K562 (cell line): ENCODE measurements at regions not wholly inside any gene's neighbourhood (a gene's known extent, or its start where the extent isn't known, plus 50 kb on each side); places are given as distances from the start of the nearest gene placed in this dataset.

ENCODE experiments used
- ATAC-seq: fragments of 200-7000 bp; cut with Tn5 transposase; 3 replicates; pipeline ENCODE4 v1.9.1; 2020; ENCODE audit warnings: moderate library complexity
- BruUV-seq: library from RNA; stranded (reverse); fragments of 400-500 nt; replicated peaks from 2 replicates; lab custom pipeline; 2021; lab: Mats Ljungman, UMichigan
- CTCF ChIA-PET: fragments of 300-600 bp; formaldehyde crosslinking; extraction: SDS; loops from one replicate; lab custom pipeline; 2021; ENCODE audit warnings: low intra/inter-chr PET ratio; lab: Yijun Ruan, JAX
- POLR2A ChIA-PET: fragments of 300-600, 350-650 bp; sonication (Branson Sonifier 250); formaldehyde crosslinking; extraction: SDS; loops from one replicate; lab custom pipeline; 2021; ENCODE audit warnings: antibody characterized with exemption, inconsistent platforms; lab: Yijun Ruan, JAX
- DNase-seq, 4 experiments: peaks; one replicate each; pipeline versions ENCODE4 v3.0.0 to v3.0.0-alpha.2; 2011 to 2018; ENCODE audit warnings: low spot score in 3 of 4, mixed read lengths in 3 of 4; ENCODE audit errors: extremely low read depth in 1 of 4
- FAIRE-seq: peaks from 2 replicates; lab custom pipeline; 2011; peaks lifted over from hg19 to GRCh38; lab: Jason Lieb, UNC
- H2AFZ ChIP-seq: 2 replicates; pipeline ENCODE4 v1.6.0; 2011; ENCODE audit warnings: low read depth, low read length, control low read depth, inconsistent platforms
- H3K27ac ChIP-seq: fragments of 200-600 bp; 3 replicates; pipeline ENCODE4 v1.8.0; 2011; ENCODE audit warnings: low read depth, mild to moderate bottlenecking, control low read depth, inconsistent platforms, low read length, moderate library complexity, mixed read lengths; ENCODE audit errors: extremely low read depth
- H3K27me3 ChIP-seq, 2 experiments: fragments of 300-600 bp in 1 of 2; 2 replicates in 1 of 2; 3 replicates in 1 of 2; pipeline versions ENCODE4 v1.6.0 to v1.8.0; 2011; ENCODE audit warnings: inconsistent platforms in 2 of 2, low read length in 2 of 2, mild to moderate bottlenecking in 1 of 2, mixed read lengths in 1 of 2, moderate library complexity in 1 of 2; ENCODE audit not compliant: control insufficient read depth in 2 of 2, insufficient read depth in 2 of 2
- H3K36me3 ChIP-seq: fragments of 300-600 bp; 3 replicates; pipeline ENCODE4 v1.8.0; 2011; ENCODE audit warnings: mild to moderate bottlenecking, low read length, inconsistent platforms; ENCODE audit not compliant: control insufficient read depth, insufficient read depth
- H3K4me1 ChIP-seq, 2 experiments: fragments of 200-600 bp in 1 of 2; replicated peaks in 1 of 2; 2 replicates in 1 of 2; 3 replicates in 1 of 2; pipeline versions ENCODE4 v1.5.1 to v1.8.0; 2011; ENCODE audit warnings: inconsistent platforms in 2 of 2, low read length in 2 of 2, mild to moderate bottlenecking in 1 of 2, mixed read lengths in 1 of 2, moderate library complexity in 1 of 2; ENCODE audit not compliant: control insufficient read depth in 2 of 2, insufficient read depth in 2 of 2
- H3K4me2 ChIP-seq: 2 replicates; pipeline ENCODE4 v1.6.1; 2011; ENCODE audit warnings: low read length, control low read depth, inconsistent platforms, mixed read lengths; ENCODE audit not compliant: insufficient read depth
- H3K4me3 ChIP-seq: fragments of 200-600 bp; sonication (generic), shearing (Covaris generic); 2 replicates; pipeline ENCODE4 v1.5.1; 2016; ENCODE audit warnings: control low read depth, inconsistent platforms
- H3K79me2 ChIP-seq: fragments of 200-600 bp; 3 replicates; pipeline ENCODE4 v1.8.0; 2011; ENCODE audit warnings: low read length, inconsistent platforms; ENCODE audit not compliant: control insufficient read depth, insufficient read depth
- H3K9ac ChIP-seq, 2 experiments: 2 replicates each; pipeline versions ENCODE4 v1.6.0 to v1.6.1; 2011; ENCODE audit warnings: low read depth in 2 of 2, low read length in 2 of 2, control low read depth in 1 of 2, inconsistent platforms in 1 of 2, mild to moderate bottlenecking in 1 of 2, mixed read lengths in 1 of 2; ENCODE audit not compliant: insufficient read depth in 1 of 2
- H3K9me1 ChIP-seq: one replicate; pipeline ENCODE4 v1.6.0; 2011; ENCODE audit warnings: inconsistent platforms, mild to moderate bottlenecking, low read length, moderate library complexity; ENCODE audit not compliant: control insufficient read depth, insufficient read depth
- H3K9me3 ChIP-seq: replicated peaks from 2 replicates; pipeline ENCODE4 v1.5.1; 2011; ENCODE audit warnings: low read depth, low read length, inconsistent platforms; ENCODE audit not compliant: control insufficient read depth, insufficient read depth
- H4K20me1 ChIP-seq: replicated peaks from 2 replicates; pipeline ENCODE4 v1.6.1; 2011; ENCODE audit warnings: low read length, inconsistent platforms, mixed read lengths; ENCODE audit not compliant: control insufficient read depth, insufficient read depth
- BMI1 ChIP-seq: fragments of 150-350 bp; IDR thresholded peaks from 2 replicates; pipeline ENCODE4 v1.6.1; 2014; ENCODE audit warnings: low read length
- ELF1 ChIP-seq: fragments of 200-800 bp; sonication (Bioruptor generic); IDR thresholded peaks from 2 replicates; pipeline ENCODE4 v1.6.1; 2016; ENCODE audit warnings: missing genetic modification characterization, missing compliant biosample characterization
- EP400 ChIP-seq: fragments of 450-650 bp; IDR thresholded peaks from 2 replicates; pipeline ENCODE4 v1.6.1; 2017; ENCODE audit warnings: antibody characterized with exemption, mild to moderate bottlenecking, moderate library complexity
- FOXK1 ChIP-seq: sonication (generic); formaldehyde crosslinking; IDR thresholded peaks from 2 replicates; pipeline ENCODE4 v1.8.0; 2022; ENCODE audit warnings: missing genetic modification reagents, mild to moderate bottlenecking, borderline replicate concordance
- FOXK2 ChIP-seq, 2 experiments: fragments of 450-650 bp; IDR thresholded peaks in 1 of 2; conservative IDR thresholded peaks in 1 of 2; 2 replicates each; pipeline ENCODE4 v1.6.1; 2016; ENCODE audit warnings: low read depth in 2 of 2, mild to moderate bottlenecking in 1 of 2
- PTBP1 ChIP-seq: fragments of 200-400 bp; formaldehyde crosslinking; IDR thresholded peaks from 2 replicates; pipeline ENCODE4 v1.6.1; 2017; ENCODE audit warnings: low read depth, low read length
- SMC3 ChIP-seq: conservative IDR thresholded peaks from 2 replicates; pipeline ENCODE4 v1.6.1; 2011; ENCODE audit warnings: low read depth, low read length, improper control_type of control experiment; ENCODE audit not compliant: insufficient read depth
- SRSF9 ChIP-seq: fragments of 200-400 bp; formaldehyde crosslinking; IDR thresholded peaks from 2 replicates; pipeline ENCODE4 v1.6.1; 2017; ENCODE audit warnings: low read depth, low read length, borderline replicate concordance
- ZKSCAN8 ChIP-seq: fragments of 200-800 bp; sonication (Bioruptor generic); IDR thresholded peaks from 2 replicates; pipeline ENCODE4 v1.6.1; 2016; ENCODE audit warnings: missing genetic modification characterization, missing compliant biosample characterization
- ZNF12 ChIP-seq: sonication (generic); formaldehyde crosslinking; IDR thresholded peaks from 2 replicates; pipeline ENCODE4 v1.4.0; 2020; ENCODE audit warnings: mild to moderate bottlenecking, missing genetic modification reagents
- WGBS: fragments of 100-300 bp; shearing (Covaris generic); methylation state at CpG from one replicate; pipeline ENCODE4 v1.1.6; 2016; ENCODE audit warnings: low coverage, mixed read lengths; ENCODE audit not compliant: insufficient coverage; ENCODE audit errors: missing lambda C conversion rate; 5-methylcytosine and 5-hydroxymethylcytosine counted together
- in situ Hi-C: fragments of 300-500 bp; cut with MboI; formaldehyde crosslinking; loops from 4 replicates; pipeline ENCODE4 v1.15.0; 2018; ENCODE audit warnings: inconsistent platforms, mixed read lengths
- intact Hi-C: fragments of 100-400 bp; cut with micrococcal nuclease; formaldehyde crosslinking; loops from 2 replicates; pipeline ENCODE4 v1.14.2; 2022
- TF ChIP-seq, protein P1 (sequence below), 2 experiments: IDR thresholded peaks; 2 replicates each; pipeline ENCODE4 v1.6.1; 2011; ENCODE audit warnings: borderline replicate concordance in 1 of 2, control low read depth in 1 of 2, low read depth in 1 of 2, low read length in 1 of 2, mild to moderate bottlenecking in 1 of 2, mixed read lengths in 1 of 2, moderate library complexity in 1 of 2; ENCODE audit not compliant: insufficient read depth in 1 of 2, insufficient read length in 1 of 2, poor library complexity in 1 of 2, severe bottlenecking in 1 of 2; ENCODE audit errors: extremely low read depth in 1 of 2
- TF ChIP-seq, protein P2 (sequence below): IDR thresholded peaks from 2 replicates; pipeline ENCODE4 v1.6.1; 2016; ENCODE audit warnings: missing genetic modification characterization, missing compliant biosample characterization

DNA sequence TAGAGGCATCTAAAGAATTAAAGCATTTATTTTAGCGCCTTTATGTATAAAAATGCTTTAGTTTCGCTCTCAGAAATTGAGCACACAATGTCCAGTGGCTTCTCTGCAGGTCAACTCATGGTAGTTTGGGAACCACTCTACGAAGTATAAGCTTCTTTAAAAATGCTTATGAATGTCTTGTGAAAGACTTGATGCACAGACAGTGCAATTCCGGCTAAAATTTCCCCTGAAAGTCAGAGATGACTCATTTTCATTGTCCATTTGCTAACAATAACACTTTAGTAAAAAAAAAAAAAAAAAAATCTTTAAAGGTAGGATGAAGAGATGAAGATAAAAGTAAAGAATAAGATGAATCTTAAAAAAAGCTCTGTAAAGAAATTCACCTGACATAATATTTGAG is 117.2 kb downstream of the PDHA2 start:
- FAIRE-seq (no peak), DNase-seq (no peak), ATAC-seq (no peak)
- no peak for TF ChIP-seq PTBP1
- no peak for TF ChIP-seq FOXK2 (conservative IDR thresholded peaks at IDR 0.05 in 1 of 2, IDR thresholded peaks at IDR 0.05 in 1 of 2; ENCODE audit: low read depth in 2 of 2)
- no peak overlapping the region for H3K4me3 ChIP-seq
- no peaks in the 10 kb centered on the region for H3K27me3 ChIP-seq
- H3K79me2 ChIP-seq = no peaks in the 10 kb centered on the region
- CTCF ChIA-PET = no interaction called here
- no peak overlapping the region for H3K4me2 ChIP-seq
- intact Hi-C loops = no loop called here
- no peaks in the 10 kb centered on the region for H3K4me1 ChIP-seq
- POLR2A ChIA-PET = no interaction called here
- BruUV-seq = no TSS peak
- H3K9me3 ChIP-seq = no peaks in the 10 kb centered on the region
- no peak overlapping the region for H3K9ac ChIP-seq
- no peaks in the 10 kb centered on the region for H3K9me1 ChIP-seq
- H3K36me3 ChIP-seq = no peaks in the 10 kb centered on the region
- 2% methylated on average over 4 of the region's 4 CpGs for WGBS
- H2AFZ ChIP-seq = no peak overlapping the region
- H4K20me1 ChIP-seq = no peaks in the 10 kb centered on the region
- in situ Hi-C loops = no loop called here
- H3K27ac ChIP-seq = no peak overlapping the region

DNA sequence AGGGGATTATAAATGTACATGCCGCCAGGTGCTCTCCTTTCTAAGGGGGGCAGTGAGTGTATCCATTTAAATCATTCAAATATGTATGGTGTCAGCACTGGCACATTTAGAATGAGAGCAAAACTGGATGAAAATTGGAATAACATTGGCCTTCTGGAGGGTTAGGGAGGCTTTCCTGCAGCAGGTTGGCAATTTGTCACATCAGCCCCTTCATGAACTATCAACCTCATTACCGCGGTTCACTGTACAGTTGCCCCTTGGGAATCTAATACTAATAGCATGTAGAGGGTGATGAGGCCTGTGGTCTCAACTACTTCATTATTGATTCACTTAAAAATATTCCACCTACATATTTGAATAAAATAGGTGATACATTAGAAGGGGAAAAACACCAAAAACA is 117.9 kb downstream of the PDHA2 start:
- no TSS peak for BruUV-seq
- Histone ChIP-seq H3K4me1 (no peaks in the 10 kb centered on the region), H3K27ac (no peak overlapping the region), H2AFZ (no peak overlapping the region), H3K9ac (no peak overlapping the region), H4K20me1 (no peaks in the 10 kb centered on the region), H3K9me3 (no peaks in the 10 kb centered on the region), H3K9me1 (no peaks in the 10 kb centered on the region), H3K4me3 (no peak overlapping the region), H3K36me3 (no peaks in the 10 kb centered on the region), H3K27me3 (no peaks in the 10 kb centered on the region), H3K4me2 (no peak overlapping the region), H3K79me2 (no peaks in the 10 kb centered on the region)
- TF ChIP-seq, protein P1, sequence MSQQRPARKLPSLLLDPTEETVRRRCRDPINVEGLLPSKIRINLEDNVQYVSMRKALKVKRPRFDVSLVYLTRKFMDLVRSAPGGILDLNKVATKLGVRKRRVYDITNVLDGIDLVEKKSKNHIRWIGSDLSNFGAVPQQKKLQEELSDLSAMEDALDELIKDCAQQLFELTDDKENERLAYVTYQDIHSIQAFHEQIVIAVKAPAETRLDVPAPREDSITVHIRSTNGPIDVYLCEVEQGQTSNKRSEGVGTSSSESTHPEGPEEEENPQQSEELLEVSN (IDR thresholded peaks at IDR 0.05; ENCODE audit: borderline replicate concordance in 1 of 2, extremely low read depth in 1 of 2, insufficient read depth in 1 of 2, insufficient read length in 1 of 2, low read depth in 1 of 2, low read length in 1 of 2, poor library complexity in 1 of 2, severe bottlenecking in 1 of 2) = no peak
- TF ChIP-seq ZNF12 (CRISPR knock-in tag) (no peak), FOXK1 (no peak), SRSF9 (no peak), ELF1 (tag) (no peak), EP400 (no peak), SMC3 (no peak), BMI1 (no peak), ZKSCAN8 (CRISPR knock-in tag) (no peak)
- TF ChIP-seq, protein P2, sequence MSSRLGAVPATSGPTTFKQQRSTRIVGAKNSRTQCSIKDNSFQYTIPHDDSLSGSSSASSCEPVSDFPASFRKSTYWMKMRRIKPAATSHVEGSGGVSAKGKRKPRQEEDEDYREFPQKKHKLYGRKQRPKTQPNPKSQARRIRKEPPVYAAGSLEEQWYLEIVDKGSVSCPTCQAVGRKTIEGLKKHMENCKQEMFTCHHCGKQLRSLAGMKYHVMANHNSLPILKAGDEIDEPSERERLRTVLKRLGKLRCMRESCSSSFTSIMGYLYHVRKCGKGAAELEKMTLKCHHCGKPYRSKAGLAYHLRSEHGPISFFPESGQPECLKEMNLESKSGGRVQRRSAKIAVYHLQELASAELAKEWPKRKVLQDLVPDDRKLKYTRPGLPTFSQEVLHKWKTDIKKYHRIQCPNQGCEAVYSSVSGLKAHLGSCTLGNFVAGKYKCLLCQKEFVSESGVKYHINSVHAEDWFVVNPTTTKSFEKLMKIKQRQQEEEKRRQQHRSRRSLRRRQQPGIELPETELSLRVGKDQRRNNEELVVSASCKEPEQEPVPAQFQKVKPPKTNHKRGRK (tag) = no peak
- CTCF ChIA-PET = no interaction called here
- POLR2A ChIA-PET = no interaction called here
- ATAC-seq (no peak), DNase-seq (no peak), FAIRE-seq (no peak)
- in situ Hi-C loops = no loop called here
- WGBS = 6% methylated on average over 3 of the region's 3 CpGs
- intact Hi-C loops = no loop called here
